ENCODE measurements at regions not wholly inside any gene's neighbourhood (a gene's known extent, or its start where the extent isn't known, plus 50 kb on each side); places are given as distances from the start of the nearest gene placed in this dataset.

GRCh38 chr1:222066539-222066938 is 324.6 kb upstream of the DUSP10 start:
- no peak overlapping the region for H3K9ac ChIP-seq
- no peaks in the 10 kb centered on the region for H3K27me3 ChIP-seq (ENCODE audit: insufficient read depth, low read depth)
- TF ChIP-seq CTCF (conservative IDR thresholded peaks at IDR 0.05; ENCODE audit: low read depth, low read length) = no peak
- H3K79me2 ChIP-seq (ENCODE audit: insufficient read depth, low read depth) = no peaks in the 10 kb centered on the region
- no peak overlapping the region for H3K4me2 ChIP-seq
- H2AFZ ChIP-seq (ENCODE audit: low read depth) = no peak overlapping the region
- H3K4me1 ChIP-seq (ENCODE audit: low read depth, poor library complexity, severe bottlenecking) = no peaks in the 10 kb centered on the region
- H3K27ac ChIP-seq = no peak overlapping the region
- H3K4me3 ChIP-seq (IDR thresholded peaks at IDR 0.05; ENCODE audit: insufficient read depth, low read depth, low read length) = no peak overlapping the region
- H4K20me1 ChIP-seq (ENCODE audit: insufficient read depth) = no peaks in the 10 kb centered on the region
- H3K36me3 ChIP-seq (ENCODE audit: insufficient read depth) = no peaks in the 10 kb centered on the region

GRCh38 chr1:222065234-222065633 is 323.3 kb upstream of the DUSP10 start:
- Histone ChIP-seq H3K27me3 (ENCODE audit: insufficient read depth, low read depth) (no peaks in the 10 kb centered on the region), H2AFZ (ENCODE audit: low read depth) (no peak overlapping the region), H3K4me2 (no peak overlapping the region), H3K27ac (no peak overlapping the region), H3K4me3 (IDR thresholded peaks at IDR 0.05; ENCODE audit: insufficient read depth, low read depth, low read length) (no peak overlapping the region), H3K9ac (no peak overlapping the region), H3K36me3 (ENCODE audit: insufficient read depth) (no peaks in the 10 kb centered on the region), H4K20me1 (ENCODE audit: insufficient read depth) (no peaks in the 10 kb centered on the region), H3K4me1 (ENCODE audit: low read depth, poor library complexity, severe bottlenecking) (no peaks in the 10 kb centered on the region), H3K79me2 (ENCODE audit: insufficient read depth, low read depth) (no peaks in the 10 kb centered on the region)
- no peak for TF ChIP-seq CTCF (conservative IDR thresholded peaks at IDR 0.05; ENCODE audit: low read depth, low read length)

GRCh38 chr1:222064388-222065211 is 322.7 kb upstream of the DUSP10 start:
- H3K9ac ChIP-seq = no peak overlapping the region

GRCh38 chr1:222062640-222063039 is 320.8 kb upstream of the DUSP10 start:
- no peak for TF ChIP-seq CTCF (conservative IDR thresholded peaks at IDR 0.05; ENCODE audit: low read depth, low read length)
- H2AFZ ChIP-seq (ENCODE audit: low read depth) = no peak overlapping the region

More at GRCh38 chr1:222064388-222065211, 322.7 kb upstream of the DUSP10 start:
- TF ChIP-seq CTCF (conservative IDR thresholded peaks at IDR 0.05; ENCODE audit: low read depth, low read length) = no peak
- no peak overlapping the region for H2AFZ ChIP-seq (ENCODE audit: low read depth)
- H4K20me1 ChIP-seq (ENCODE audit: insufficient read depth) = no peaks in the 10 kb centered on the region
- no peak overlapping the region for H3K27ac ChIP-seq
- H3K79me2 ChIP-seq (ENCODE audit: insufficient read depth, low read depth) = no peaks in the 10 kb centered on the region
- no peak overlapping the region for H3K4me2 ChIP-seq
- H3K27me3 ChIP-seq (ENCODE audit: insufficient read depth, low read depth) = no peaks in the 10 kb centered on the region
- no peaks in the 10 kb centered on the region for H3K36me3 ChIP-seq (ENCODE audit: insufficient read depth)
- no peaks in the 10 kb centered on the region for H3K4me1 ChIP-seq (ENCODE audit: low read depth, poor library complexity, severe bottlenecking)
- H3K4me3 ChIP-seq (IDR thresholded peaks at IDR 0.05; ENCODE audit: insufficient read depth, low read depth, low read length) = no peak overlapping the region

More at GRCh38 chr1:222062640-222063039, 320.8 kb upstream of the DUSP10 start:
- H3K27ac ChIP-seq = no peak overlapping the region
- H3K79me2 ChIP-seq (ENCODE audit: insufficient read depth, low read depth) = no peaks in the 10 kb centered on the region
- H3K36me3 ChIP-seq (ENCODE audit: insufficient read depth) = no peaks in the 10 kb centered on the region
- H4K20me1 ChIP-seq (ENCODE audit: insufficient read depth) = no peaks in the 10 kb centered on the region
- H3K4me1 ChIP-seq (ENCODE audit: low read depth, poor library complexity, severe bottlenecking) = no peaks in the 10 kb centered on the region
- H3K9ac ChIP-seq = no peak overlapping the region
- H3K4me2 ChIP-seq = no peak overlapping the region
- H3K4me3 ChIP-seq (IDR thresholded peaks at IDR 0.05; ENCODE audit: insufficient read depth, low read depth, low read length) = no peak overlapping the region
- H3K27me3 ChIP-seq (ENCODE audit: insufficient read depth, low read depth) = no peaks in the 10 kb centered on the region

All from KMS-11 (cell line).